HCT116 (cell line): ENCODE measurements at regions not wholly inside any gene's neighbourhood (a gene's known extent, or its start where the extent isn't known, plus 50 kb on each side); places are given as distances from the start of the nearest gene placed in this dataset.

Experiments used
- ATF3 ChIP-seq: IDR thresholded peaks from 2 replicates; pipeline ENCODE4 v1.6.1; 2012
- CEBPB ChIP-seq: IDR thresholded peaks from 2 replicates; pipeline ENCODE4 v1.6.1; 2012; ENCODE audit warnings: low read depth
- EZH2 ChIP-seq: fragments of 200-600 bp; sonication (generic); IDR thresholded peaks from 2 replicates; pipeline ENCODE4 v1.6.1; 2017; ENCODE audit warnings: antibody characterized with exemption, mixed run types
- FOSL1 ChIP-seq: IDR thresholded peaks from 2 replicates; pipeline ENCODE4 v1.6.1; 2012; ENCODE audit warnings: low read depth
- JUND ChIP-seq: IDR thresholded peaks from 2 replicates; pipeline ENCODE4 v1.6.1; 2012
- POLR2A ChIP-seq: IDR thresholded peaks from 2 replicates; pipeline ENCODE4 v1.7.0; 2011; ENCODE audit warnings: borderline replicate concordance; ENCODE audit not compliant: insufficient read depth, insufficient read length; ENCODE audit errors: extremely low read depth
- POLR2AphosphoS5 ChIP-seq: IDR thresholded peaks from 2 replicates; pipeline ENCODE4 v1.6.1; 2011; ENCODE audit warnings: mild to moderate bottlenecking, low read depth, low read length, moderate library complexity
- RAD21 ChIP-seq: IDR thresholded peaks from 2 replicates; pipeline ENCODE4 v1.6.1; 2012; ENCODE audit warnings: low read depth, mild to moderate bottlenecking
- REST ChIP-seq: IDR thresholded peaks from 2 replicates; pipeline ENCODE4 v1.6.1; 2012; ENCODE audit warnings: low read depth
- SP1 ChIP-seq: IDR thresholded peaks from 2 replicates; pipeline ENCODE4 v1.6.1; 2012; ENCODE audit warnings: low read depth
- YY1 ChIP-seq: IDR thresholded peaks from 2 replicates; pipeline ENCODE4 v1.6.1; 2011; ENCODE audit warnings: low read length, low read depth, moderate library complexity, mild to moderate bottlenecking; ENCODE audit not compliant: insufficient replicate concordance; ENCODE audit errors: extremely low read depth
- ZNF274 ChIP-seq: fragments of 200-500 bp; sonication (Bioruptor generic); IDR thresholded peaks from 2 replicates; pipeline ENCODE4 v1.6.1; 2014; ENCODE audit warnings: mild to moderate bottlenecking, low read depth, low read length, inconsistent platforms
- TF ChIP-seq, protein P1 (sequence below), 3 experiments: fragments of 200-600 bp in 1 of 3; sonication (generic) in 1 of 3; IDR thresholded peaks in 2 of 3; conservative IDR thresholded peaks in 1 of 3; 2 replicates each; pipeline ENCODE4 v1.5.1; 2012 to 2017; ENCODE audit warnings: low read depth in 2 of 3, low read length in 2 of 3, antibody characterized with exemption in 1 of 3, borderline replicate concordance in 1 of 3, control low read depth in 1 of 3, mild to moderate bottlenecking in 1 of 3, mixed read lengths in 1 of 3, mixed run types in 1 of 3, moderate library complexity in 1 of 3; ENCODE audit not compliant: insufficient read depth in 1 of 3

- no peak for TF ChIP-seq EZH2
- TF ChIP-seq, protein P1, sequence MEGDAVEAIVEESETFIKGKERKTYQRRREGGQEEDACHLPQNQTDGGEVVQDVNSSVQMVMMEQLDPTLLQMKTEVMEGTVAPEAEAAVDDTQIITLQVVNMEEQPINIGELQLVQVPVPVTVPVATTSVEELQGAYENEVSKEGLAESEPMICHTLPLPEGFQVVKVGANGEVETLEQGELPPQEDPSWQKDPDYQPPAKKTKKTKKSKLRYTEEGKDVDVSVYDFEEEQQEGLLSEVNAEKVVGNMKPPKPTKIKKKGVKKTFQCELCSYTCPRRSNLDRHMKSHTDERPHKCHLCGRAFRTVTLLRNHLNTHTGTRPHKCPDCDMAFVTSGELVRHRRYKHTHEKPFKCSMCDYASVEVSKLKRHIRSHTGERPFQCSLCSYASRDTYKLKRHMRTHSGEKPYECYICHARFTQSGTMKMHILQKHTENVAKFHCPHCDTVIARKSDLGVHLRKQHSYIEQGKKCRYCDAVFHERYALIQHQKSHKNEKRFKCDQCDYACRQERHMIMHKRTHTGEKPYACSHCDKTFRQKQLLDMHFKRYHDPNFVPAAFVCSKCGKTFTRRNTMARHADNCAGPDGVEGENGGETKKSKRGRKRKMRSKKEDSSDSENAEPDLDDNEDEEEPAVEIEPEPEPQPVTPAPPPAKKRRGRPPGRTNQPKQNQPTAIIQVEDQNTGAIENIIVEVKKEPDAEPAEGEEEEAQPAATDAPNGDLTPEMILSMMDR (IDR thresholded peaks at IDR 0.05 in 2 of 3, conservative IDR thresholded peaks at IDR 0.05 in 1 of 3; ENCODE audit: borderline replicate concordance in 1 of 3, insufficient read depth in 1 of 3, low read depth in 2 of 3, low read length in 2 of 3) = no peak
- TF ChIP-seq POLR2A = no peak
- TF ChIP-seq JUND = no peak
- no peak for TF ChIP-seq POLR2AphosphoS5
- TF ChIP-seq SP1 = no peak
- TF ChIP-seq ATF3 = no peak
- TF ChIP-seq CEBPB = no peak
- no peak for TF ChIP-seq ZNF274
- TF ChIP-seq RAD21 = no peak
- TF ChIP-seq REST = no peak
- TF ChIP-seq FOSL1 = no peak
- TF ChIP-seq YY1 = no peak
These were observed 630.2 kb upstream of the NOVA1 start for GRCh38 chr14:27228053-27228452.
